Naive thymus-derived CD4-positive, alpha-beta T cell (primary cell): ENCODE measurements at regions not wholly inside any gene's neighbourhood (a gene's known extent, or its start where the extent isn't known, plus 50 kb on each side); places are given as distances from the start of the nearest gene placed in this dataset.

Source experiments
- ATAC-seq: fragments of 150-1000 bp; cut with Tn5 transposase; 2 replicates; pipeline ENCODE4 v1.10.0; 2021; ENCODE audit warnings: mild to moderate bottlenecking, moderate library complexity
- CTCF ChIA-PET: fragments of 350-600 bp; sonication (Branson Sonifier 250); formaldehyde crosslinking; loops from one replicate; lab custom pipeline; 2021; ENCODE audit warnings: antibody characterized with exemption; lab: Charles Lee
- POLR2A ChIA-PET: fragments of 350-600 bp; sonication (Branson Sonifier 250); formaldehyde crosslinking; loops from one replicate; lab custom pipeline; 2021; ENCODE audit warnings: antibody characterized with exemption, inconsistent platforms; lab: Charles Lee
- DNase-seq, 9 donors: peaks; one replicate each; pipeline versions ENCODE4 v3.0.0 to v3.0.0-alpha.2; 2020 to 2022; ENCODE audit warnings: mixed read lengths in 1 of 9
- H3K27ac ChIP-seq: one replicate; pipeline ENCODE4 v1.7.0; 2013; ENCODE audit warnings: mild to moderate bottlenecking, low read depth, low read length, moderate library complexity
- H3K27me3 ChIP-seq, 2 donors: one replicate each; pipeline ENCODE4 v1.7.0; 2013; ENCODE audit warnings: low read length in 2 of 2, mild to moderate bottlenecking in 2 of 2, moderate library complexity in 2 of 2; ENCODE audit not compliant: control insufficient read depth in 2 of 2, insufficient read depth in 2 of 2
- H3K36me3 ChIP-seq, 3 experiments: 1 replicate in 2 of 3; 2 replicates in 1 of 3; pipeline ENCODE4 v1.7.0; 2013; ENCODE audit warnings: low read length in 3 of 3, mild to moderate bottlenecking in 3 of 3, moderate library complexity in 1 of 3; ENCODE audit not compliant: insufficient read depth in 3 of 3, control insufficient read depth in 2 of 3
- H3K4me1 ChIP-seq, 2 donors: one replicate each; pipeline ENCODE4 v1.7.0; 2013; ENCODE audit warnings: low read length in 2 of 2, mild to moderate bottlenecking in 2 of 2, moderate library complexity in 1 of 2; ENCODE audit not compliant: control insufficient read depth in 2 of 2, insufficient read depth in 2 of 2
- H3K4me3 ChIP-seq: 2 replicates; pipeline ENCODE4 v1.7.0; 2013; ENCODE audit warnings: mild to moderate bottlenecking, low read length
- H3K9me3 ChIP-seq, 3 experiments: 1 replicate in 2 of 3; 2 replicates in 1 of 3; pipeline ENCODE4 v1.7.0; 2013; ENCODE audit warnings: low read length in 3 of 3; ENCODE audit not compliant: control insufficient read depth in 2 of 3
- H3K27ac Mint-ChIP-seq, 9 donors: one replicate each; pipeline ENCODE4 v1.8.0; 2020 to 2022; ENCODE audit warnings: mixed read lengths in 9 of 9, mild to moderate bottlenecking in 8 of 9, moderate library complexity in 5 of 9, inconsistent platforms in 2 of 9
- H3K27me3 Mint-ChIP-seq, 5 donors: one replicate each; pipeline ENCODE4 v1.8.0; 2021 to 2022; ENCODE audit warnings: mixed read lengths in 5 of 5, mild to moderate bottlenecking in 1 of 5
- H3K36me3 Mint-ChIP-seq, 5 donors: one replicate each; pipeline ENCODE4 v1.8.0; 2020 to 2022; ENCODE audit warnings: mixed read lengths in 5 of 5, mild to moderate bottlenecking in 3 of 5, inconsistent platforms in 1 of 5
- H3K4me1 Mint-ChIP-seq, 7 donors: one replicate each; pipeline ENCODE4 v1.8.0; 2020 to 2022; ENCODE audit warnings: mixed read lengths in 7 of 7, mild to moderate bottlenecking in 3 of 7, inconsistent platforms in 1 of 7
- H3K4me3 Mint-ChIP-seq, 10 donors: one replicate each; pipeline ENCODE4 v1.8.0; 2020 to 2022; ENCODE audit warnings: mild to moderate bottlenecking in 10 of 10, mixed read lengths in 10 of 10, moderate library complexity in 6 of 10, inconsistent platforms in 2 of 10
- H3K9me3 Mint-ChIP-seq, 11 donors: one replicate each; pipeline ENCODE4 v1.8.0; 2020 to 2022; ENCODE audit warnings: mixed read lengths in 11 of 11, mild to moderate bottlenecking in 4 of 11, inconsistent platforms in 1 of 11, moderate library complexity in 1 of 11
- intact Hi-C, 2 donors: fragments of 100-400 bp; cut with micrococcal nuclease; formaldehyde crosslinking; loops; one replicate each; pipeline ENCODE4 v1.15.1; 2023

GRCh38 chr4:53721263-53721662, 130.0 kb upstream of the LNX1 start:
- Histone ChIP-seq H3K36me3 (no peaks in the 10 kb centered on the region), H3K4me1 (no peaks in the 10 kb centered on the region), H3K27ac (no peak overlapping the region), H3K9me3 (no peaks in the 10 kb centered on the region), H3K4me3 (no peak overlapping the region), H3K27me3 (no peaks in the 10 kb centered on the region)
- H3K27ac Mint-ChIP-seq, result no peak overlapping the region
- H3K36me3 Mint-ChIP-seq, result no peaks in the 10 kb centered on the region
- POLR2A ChIA-PET, result no interaction called here
- intact Hi-C loops, result no loop called here
- DNase-seq, result no peak
- no peak overlapping the region for H3K4me3 Mint-ChIP-seq
- CTCF ChIA-PET, result no interaction called here
- peaks cover 0 to 5% (median 0%) of the 10 kb centered on the region in 11 donors for H3K9me3 Mint-ChIP-seq
- peaks cover 3 to 32% (median 27%) of the 10 kb centered on the region in 5 donors for H3K27me3 Mint-ChIP-seq
- no peaks in the 10 kb centered on the region for H3K4me1 Mint-ChIP-seq
- no peak for ATAC-seq

GRCh38 chr4:53720776-53721175, 129.5 kb upstream of the LNX1 start:
- no peak overlapping the region for H3K27ac ChIP-seq
- Mint-ChIP-seq H3K27ac (no peak overlapping the region), H3K36me3 (no peaks in the 10 kb centered on the region), H3K9me3 (peaks cover 0 to 5% (median 0%) of the 10 kb centered on the region in 11 donors), H3K4me1 (no peaks in the 10 kb centered on the region), H3K4me3 (no peak overlapping the region), H3K27me3 (peaks cover 3 to 35% (median 27%) of the 10 kb centered on the region in 5 donors)
- intact Hi-C loops, result no loop called here
- H3K9me3 ChIP-seq, result no peaks in the 10 kb centered on the region
- H3K4me3 ChIP-seq, result no peak overlapping the region
- DNase-seq, result no peak
- no peaks in the 10 kb centered on the region for H3K36me3 ChIP-seq
- ATAC-seq, result no peak
- CTCF ChIA-PET, result no interaction called here
- POLR2A ChIA-PET, result no interaction called here
- H3K4me1 ChIP-seq, result no peaks in the 10 kb centered on the region
- no peaks in the 10 kb centered on the region for H3K27me3 ChIP-seq

- CTCF ChIA-PET, result no interaction called here
- H3K27ac Mint-ChIP-seq, result no peak overlapping the region
Measured at GRCh38 chr4:53717064-53717549, 125.8 kb upstream of the LNX1 start.

GRCh38 chr4:53716471-53717063, 125.3 kb upstream of the LNX1 start:
- intact Hi-C loops, result no loop called here
- Histone ChIP-seq H3K4me3 (no peak overlapping the region), H3K36me3 (no peaks in the 10 kb centered on the region), H3K4me1 (no peaks in the 10 kb centered on the region), H3K27ac (no peak overlapping the region), H3K9me3 (no peaks in the 10 kb centered on the region), H3K27me3 (no peaks in the 10 kb centered on the region)
- no peak overlapping the region for H3K4me3 Mint-ChIP-seq
- H3K27me3 Mint-ChIP-seq, result peaks cover 3 to 47% (median 26%) of the 10 kb centered on the region in 5 donors
- no peak overlapping the region for H3K27ac Mint-ChIP-seq
- DNase-seq, result no peak
- H3K36me3 Mint-ChIP-seq, result no peaks in the 10 kb centered on the region
- ChIA-PET CTCF (interaction anchor here (0.6 kb wide), 1 partner anchor 529 kb away, joined by 3 read pairs; no protein-coding TSS in a partner anchor), POLR2A (no interaction called here)
- no peaks in the 10 kb centered on the region for H3K4me1 Mint-ChIP-seq
- no peak for ATAC-seq
- peaks cover 0 to 5% (median 0%) of the 10 kb centered on the region in 11 donors for H3K9me3 Mint-ChIP-seq

More at GRCh38 chr4:53717064-53717549, 125.8 kb upstream of the LNX1 start:
- H3K36me3 ChIP-seq, result no peaks in the 10 kb centered on the region
- POLR2A ChIA-PET, result no interaction called here
- no peaks in the 10 kb centered on the region for H3K27me3 ChIP-seq
- Mint-ChIP-seq H3K4me1 (no peaks in the 10 kb centered on the region), H3K27me3 (peaks cover 3 to 47% (median 29%) of the 10 kb centered on the region in 5 donors), H3K4me3 (no peak overlapping the region), H3K9me3 (peaks cover 0 to 5% (median 0%) of the 10 kb centered on the region in 11 donors), H3K36me3 (no peaks in the 10 kb centered on the region)
- H3K4me1 ChIP-seq, result no peaks in the 10 kb centered on the region
- peak; percentile 45 for ATAC-seq
- no peak overlapping the region for H3K4me3 ChIP-seq
- DNase-seq, result no peak
- no peak overlapping the region for H3K27ac ChIP-seq
- intact Hi-C loops, result no loop called here
- H3K9me3 ChIP-seq, result no peaks in the 10 kb centered on the region

- H3K4me3 ChIP-seq, result no peak overlapping the region
- peaks cover 0 to 5% (median 0%) of the 10 kb centered on the region in 11 donors for H3K9me3 Mint-ChIP-seq
- H3K27ac Mint-ChIP-seq, result no peak overlapping the region
- no peaks in the 10 kb centered on the region for H3K27me3 ChIP-seq
- CTCF ChIA-PET, result interaction anchor here (0.6 kb wide), 1 partner anchor 528 kb away, joined by 3 read pairs; no protein-coding TSS in a partner anchor
- H3K36me3 Mint-ChIP-seq, result no peaks in the 10 kb centered on the region
- peaks cover 3 to 42% (median 20%) of the 10 kb centered on the region in 5 donors for H3K27me3 Mint-ChIP-seq
- H3K9me3 ChIP-seq, result no peaks in the 10 kb centered on the region
- ATAC-seq (no peak), DNase-seq (no peak)
- H3K4me3 Mint-ChIP-seq, result no peak overlapping the region
- intact Hi-C loops, result no loop called here
- POLR2A ChIA-PET, result no interaction called here
- no peaks in the 10 kb centered on the region for H3K36me3 ChIP-seq
- no peak overlapping the region for H3K27ac ChIP-seq
- H3K4me1 ChIP-seq, result no peaks in the 10 kb centered on the region
- no peaks in the 10 kb centered on the region for H3K4me1 Mint-ChIP-seq
Measured at GRCh38 chr4:53716011-53716410, 124.7 kb upstream of the LNX1 start.

GRCh38 chr4:53714236-53715140, 123.2 kb upstream of the LNX1 start:
- DNase-seq (no peak), ATAC-seq (no peak)
- CTCF ChIA-PET, result no interaction called here
- no peak overlapping the region for H3K27ac Mint-ChIP-seq
- Histone ChIP-seq H3K4me1 (no peaks in the 10 kb centered on the region), H3K4me3 (no peak overlapping the region), H3K27ac (no peak overlapping the region), H3K36me3 (no peaks in the 10 kb centered on the region), H3K27me3 (no peaks in the 10 kb centered on the region), H3K9me3 (no peaks in the 10 kb centered on the region)
- peaks cover 3 to 30% (median 10%) of the 10 kb centered on the region in 5 donors for H3K27me3 Mint-ChIP-seq
- no peaks in the 10 kb centered on the region for H3K36me3 Mint-ChIP-seq
- no peaks in the 10 kb centered on the region for H3K4me1 Mint-ChIP-seq
- intact Hi-C loops, result no loop called here
- peaks cover 0 to 2% (median 0%) of the 10 kb centered on the region in 11 donors for H3K9me3 Mint-ChIP-seq
- no peak overlapping the region for H3K4me3 Mint-ChIP-seq
- POLR2A ChIA-PET, result no interaction called here
